Tibial nerve (tissue), 4 donors: ENCODE measurements at regions not wholly inside any gene's neighbourhood (a gene's known extent, or its start where the extent isn't known, plus 50 kb on each side); places are given as distances from the start of the nearest gene placed in this dataset.

Experiments
- DNase-seq, 2 donors: peaks; one replicate each; pipeline ENCODE4 v3.0.0-alpha.2; 2019; ENCODE audit warnings: low spot score in 2 of 2
- H3K27ac ChIP-seq, 4 donors: fragments of 200-600 bp; sonication (generic) in 3 of 4; one replicate each; pipeline ENCODE4 v1.5.1; 2017 to 2019; ENCODE audit warnings: mild to moderate bottlenecking in 1 of 4
- H3K27me3 ChIP-seq, 2 donors: fragments of 200-600 bp; sonication (generic) in 1 of 2; one replicate each; pipeline versions ENCODE4 v1.5.1 to v1.6.0; 2017 to 2019
- H3K36me3 ChIP-seq, 3 donors: fragments of 200-600 bp; sonication (generic); one replicate each; pipeline ENCODE4 v1.5.1; 2018 to 2019
- H3K4me1 ChIP-seq, 4 donors: fragments of 200-600 bp; sonication (generic) in 3 of 4; one replicate each; pipeline ENCODE4 v1.5.1; 2017 to 2019
- H3K4me3 ChIP-seq, 4 donors: fragments of 200-600 bp; sonication (generic) in 3 of 4; one replicate each; pipeline ENCODE4 v1.5.1; 2017 to 2019; ENCODE audit warnings: mild to moderate bottlenecking in 1 of 4, moderate library complexity in 1 of 4
- H3K9me3 ChIP-seq, 4 donors: fragments of 200-600 bp; sonication (generic) in 3 of 4; one replicate each; pipeline ENCODE4 v1.5.1; 2017 to 2019
- CTCF ChIP-seq, 5 experiments: fragments of 200-600 bp in 3 of 5; fragments of 450-650 bp in 2 of 5; sonication (generic) in 3 of 5; IDR thresholded peaks; one replicate each; pipeline ENCODE4 v1.5.1; 2016 to 2019; ENCODE audit warnings: antibody characterized with exemption in 5 of 5, mild to moderate bottlenecking in 3 of 5, moderate library complexity in 2 of 5
- EP300 ChIP-seq, 2 donors: sonication (generic); formaldehyde crosslinking; IDR thresholded peaks; one replicate each; pipeline ENCODE4 v1.6.1; 2017; ENCODE audit warnings: antibody characterized with exemption in 2 of 2, mild to moderate bottlenecking in 1 of 2
- POLR2A ChIP-seq, 2 donors: fragments of 450-650 bp; IDR thresholded peaks; one replicate each; pipeline ENCODE4 v1.6.1; 2017; ENCODE audit warnings: antibody characterized with exemption in 2 of 2, mild to moderate bottlenecking in 2 of 2, moderate library complexity in 2 of 2
- WGBS, 2 donors: methylation state at CpG; one replicate each; pipeline ENCODE4 v1.1.5; 2018; 5-methylcytosine and 5-hydroxymethylcytosine counted together

GRCh38 chr6:91464201-91464600 is 877.3 kb upstream of the MAP3K7 start:
- WGBS, 2 donors: 70 to 76% methylated on average over 1 of the region's 1 CpG
- no peak for TF ChIP-seq POLR2A (IDR thresholded peaks at IDR 0.05)
- TF ChIP-seq EP300 (IDR thresholded peaks at IDR 0.05): no peak
- TF ChIP-seq CTCF (IDR thresholded peaks at IDR 0.05): no peak
- no peaks in the 10 kb centered on the region for H3K27me3 ChIP-seq

GRCh38 chr6:91462241-91462640 is 875.4 kb upstream of the MAP3K7 start:
- Histone ChIP-seq H3K9me3 (no peaks in the 10 kb centered on the region), H3K36me3 (no peaks in the 10 kb centered on the region), H3K27me3 (no peaks in the 10 kb centered on the region), H3K4me3 (no peak overlapping the region), H3K27ac (no peak overlapping the region), H3K4me1 (no peaks in the 10 kb centered on the region)
- TF ChIP-seq CTCF (IDR thresholded peaks at IDR 0.05): no peak
- no peak for TF ChIP-seq EP300 (IDR thresholded peaks at IDR 0.05)
- no peak for TF ChIP-seq POLR2A (IDR thresholded peaks at IDR 0.05)
- 63 to 67% methylated on average over 2 of the region's 2 CpGs for WGBS, 2 donors
- DNase-seq: no peak

More at GRCh38 chr6:91464201-91464600, 877.3 kb upstream of the MAP3K7 start:
- Histone ChIP-seq H3K27ac (no peak overlapping the region), H3K36me3 (no peaks in the 10 kb centered on the region), H3K4me1 (no peaks in the 10 kb centered on the region), H3K9me3 (peaks cover 0 to under 1% (median 0%) of the 10 kb centered on the region in 4 donors), H3K4me3 (no peak overlapping the region)
- no peak for DNase-seq

- no peak for DNase-seq
- no peak overlapping the region for H3K4me3 ChIP-seq
- no peaks in the 10 kb centered on the region for H3K4me1 ChIP-seq
- no peaks in the 10 kb centered on the region for H3K9me3 ChIP-seq
- TF ChIP-seq EP300 (IDR thresholded peaks at IDR 0.05) (no peak), POLR2A (IDR thresholded peaks at IDR 0.05) (no peak), CTCF (IDR thresholded peaks at IDR 0.05) (no peak)
- H3K36me3 ChIP-seq: no peaks in the 10 kb centered on the region
- no peaks in the 10 kb centered on the region for H3K27me3 ChIP-seq
- 69 to 71% methylated on average over 2 of the region's 2 CpGs for WGBS, 2 donors
- H3K27ac ChIP-seq: no peak overlapping the region
Observed at GRCh38 chr6:91453224-91453878, 866.5 kb upstream of the MAP3K7 start.

GRCh38 chr6:91449539-91449938 is 862.7 kb upstream of the MAP3K7 start:
- H3K4me3 ChIP-seq: no peak overlapping the region
- WGBS, 2 donors: 76 to 77% methylated on average over 4 of the region's 4 CpGs
- H3K27me3 ChIP-seq: no peaks in the 10 kb centered on the region
- H3K9me3 ChIP-seq: no peaks in the 10 kb centered on the region
- TF ChIP-seq EP300 (IDR thresholded peaks at IDR 0.05): no peak
- no peak for TF ChIP-seq CTCF (IDR thresholded peaks at IDR 0.05)
- no peak for TF ChIP-seq POLR2A (IDR thresholded peaks at IDR 0.05)
- no peak for DNase-seq
- no peak overlapping the region for H3K27ac ChIP-seq
- H3K36me3 ChIP-seq: no peaks in the 10 kb centered on the region
- no peaks in the 10 kb centered on the region for H3K4me1 ChIP-seq

GRCh38 chr6:91447530-91448254 is 860.8 kb upstream of the MAP3K7 start:
- H3K4me1 ChIP-seq: no peaks in the 10 kb centered on the region
- DNase-seq: no peak
- H3K27ac ChIP-seq: no peak overlapping the region
- TF ChIP-seq CTCF (IDR thresholded peaks at IDR 0.05) (no peak), EP300 (IDR thresholded peaks at IDR 0.05) (no peak), POLR2A (IDR thresholded peaks at IDR 0.05) (no peak)
- no peaks in the 10 kb centered on the region for H3K9me3 ChIP-seq
- no peaks in the 10 kb centered on the region for H3K36me3 ChIP-seq
- WGBS, 2 donors: 71 to 80% methylated on average over 3 of the region's 3 CpGs
- no peak overlapping the region for H3K4me3 ChIP-seq
- H3K27me3 ChIP-seq: no peaks in the 10 kb centered on the region
